Ectodermal cell (in vitro differentiated cells): ENCODE measurements at regions not wholly inside any gene's neighbourhood (a gene's known extent, or its start where the extent isn't known, plus 50 kb on each side); places are given as distances from the start of the nearest gene placed in this dataset.
"Not testable (repeated sequence)": the region's sequence is repeated elsewhere in the genome, so short reads cannot be mapped to it uniquely, and the experiment has no call there.

Source experiments
- H3K27ac ChIP-seq: 2 replicates; pipeline ENCODE4 v1.7.0; 2013; ENCODE audit warnings: mild to moderate bottlenecking, low read depth, low read length; ENCODE audit not compliant: insufficient read depth, poor library complexity, severe bottlenecking
- H3K27me3 ChIP-seq: 2 replicates; pipeline ENCODE4 v1.7.0; 2013; ENCODE audit warnings: mild to moderate bottlenecking, low read length; ENCODE audit not compliant: insufficient read depth, control insufficient read depth, poor library complexity, severe bottlenecking
- H3K36me3 ChIP-seq: one replicate; pipeline ENCODE4 v1.7.0; 2013; ENCODE audit warnings: low read length; ENCODE audit not compliant: control insufficient read depth, insufficient read depth
- H3K4me1 ChIP-seq: one replicate; pipeline ENCODE4 v1.7.0; 2013; ENCODE audit warnings: low read length; ENCODE audit not compliant: control insufficient read depth, insufficient read depth
- H3K4me3 ChIP-seq: 2 replicates; pipeline ENCODE4 v1.7.0; 2013; ENCODE audit warnings: low read depth, low read length, control low read depth; ENCODE audit not compliant: insufficient read depth
- H3K9me3 ChIP-seq: 2 replicates; pipeline ENCODE4 v1.7.0; 2013; ENCODE audit warnings: mild to moderate bottlenecking, low read length, moderate library complexity; ENCODE audit not compliant: control insufficient read depth
- WGBS, 2 experiments: methylation state at CpG; one replicate each; pipeline ENCODE4 v1.1.7; 2013; ENCODE audit warnings: missing lambda C conversion rate in 2 of 2; 5-methylcytosine and 5-hydroxymethylcytosine counted together

DNA sequence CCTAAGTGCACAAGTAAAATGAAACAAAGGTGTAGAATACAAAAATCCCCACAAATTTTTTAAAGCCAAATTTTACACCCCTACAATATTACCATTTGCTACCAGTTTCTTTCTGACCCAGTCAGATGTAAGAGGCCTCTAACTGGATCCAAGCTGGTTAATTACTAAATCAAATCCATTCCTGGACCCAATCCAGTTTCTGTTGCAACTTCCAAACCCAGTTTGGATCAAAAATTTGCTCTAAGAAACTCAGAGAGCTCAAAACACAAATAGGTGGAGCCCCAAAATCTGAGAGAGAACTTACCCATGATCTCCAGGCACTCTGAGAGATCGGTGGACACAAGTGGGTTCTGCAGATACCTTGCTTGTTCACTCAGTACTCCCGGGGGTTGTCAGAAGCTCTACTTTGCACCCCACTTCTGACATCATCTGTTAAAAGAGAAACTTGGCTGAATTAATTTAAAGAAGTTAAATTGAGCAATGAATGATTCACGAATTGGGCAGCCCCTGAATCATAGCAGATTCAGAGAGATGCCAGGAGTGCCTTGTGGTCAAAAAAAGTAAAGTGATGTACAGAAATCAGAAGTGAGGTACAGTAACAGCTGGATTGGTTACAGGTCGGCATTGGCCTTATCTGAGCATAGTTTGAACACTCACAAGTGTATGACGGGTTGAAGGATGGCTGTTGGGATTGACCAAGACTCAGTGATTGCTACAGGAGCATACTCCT, 448.0 kb downstream of the KCNT2 start:
- 90% methylated on average over 5 of the region's 5 CpGs for WGBS, 2 experiments
- Histone ChIP-seq H3K4me3 (no peak overlapping the region), H3K27me3 (no peaks in the 10 kb centered on the region), H3K36me3 (no peaks in the 10 kb centered on the region), H3K27ac (no peak overlapping the region), H3K9me3 (no peaks in the 10 kb centered on the region), H3K4me1 (no peaks in the 10 kb centered on the region)

DNA sequence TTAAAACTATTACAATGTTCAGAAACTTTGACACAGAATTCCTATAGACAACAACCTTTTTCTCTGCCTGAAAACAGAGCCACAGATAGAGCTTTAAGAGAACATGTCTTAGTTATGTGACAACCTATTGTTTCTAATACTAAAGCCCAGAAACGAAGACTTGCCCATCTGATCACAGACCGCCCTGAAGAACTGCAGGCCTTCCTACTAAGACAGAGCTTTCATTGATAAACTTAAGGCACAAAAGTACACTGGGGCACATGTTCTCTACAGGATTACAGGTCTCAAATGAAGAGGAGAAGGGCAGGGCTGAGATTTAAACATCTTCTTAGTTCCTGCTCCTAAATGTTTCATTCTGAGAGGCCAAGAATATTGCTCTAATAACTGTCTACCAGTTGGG, 452.7 kb downstream of the KCNT2 start:
- Histone ChIP-seq H3K4me1 (no peaks in the 10 kb centered on the region), H3K9me3 (no peaks in the 10 kb centered on the region), H3K27ac (no peak overlapping the region), H3K4me3 (no peak overlapping the region), H3K27me3 (no peaks in the 10 kb centered on the region), H3K36me3 (no peaks in the 10 kb centered on the region)
- 62 to 87% methylated on average over 2 of the region's 2 CpGs for WGBS, 2 experiments

DNA sequence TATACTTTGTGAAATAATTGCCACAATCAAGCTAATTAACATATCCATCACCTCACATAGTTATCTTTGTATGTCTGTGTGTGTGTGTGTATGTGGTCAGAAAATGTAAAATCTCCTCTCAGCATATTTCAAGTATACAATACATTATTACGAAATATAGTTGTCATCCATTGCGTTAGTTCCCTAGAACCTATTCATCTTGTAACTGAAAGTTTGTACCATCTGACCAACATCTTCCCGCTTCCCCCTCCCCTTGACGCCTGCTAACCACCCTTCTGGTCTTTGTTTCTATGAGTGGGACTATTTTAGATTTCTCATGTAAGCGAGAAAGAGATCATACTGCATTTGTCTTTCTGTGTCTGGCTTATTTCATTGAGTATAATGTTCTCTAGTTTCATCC, 455.3 kb downstream of the KCNT2 start:
- WGBS, 2 experiments = 91 to 92% methylated on average over 3 to 5 of the region's 5 CpGs

DNA sequence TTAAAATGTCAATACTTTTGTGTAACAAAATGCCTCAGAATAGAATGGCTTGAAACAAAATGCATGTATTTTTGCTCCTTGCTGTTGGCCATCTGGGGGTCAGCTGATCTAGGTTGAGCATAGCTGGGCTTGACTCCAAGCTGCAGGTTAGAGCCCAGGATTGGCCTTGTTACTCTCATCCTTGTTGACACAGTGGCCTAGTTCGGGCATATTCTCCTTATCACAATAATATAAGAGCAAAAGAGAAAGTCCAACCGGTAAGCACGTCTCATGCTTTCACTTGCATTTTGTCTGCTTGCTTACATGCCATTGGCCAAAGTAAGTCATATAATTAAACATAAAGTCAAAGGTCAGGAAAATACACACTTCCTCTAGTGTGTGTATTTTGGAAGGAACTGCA, 456.2 kb downstream of the KCNT2 start:
- Histone ChIP-seq H3K27me3 (no peaks in the 10 kb centered on the region), H3K27ac (no peak overlapping the region), H3K9me3 (no peaks in the 10 kb centered on the region), H3K4me3 (no peak overlapping the region), H3K4me1 (no peaks in the 10 kb centered on the region), H3K36me3 (no peaks in the 10 kb centered on the region)
- WGBS, 2 experiments = 89 to 94% methylated on average over 2 to 3 of the region's 3 CpGs

More for the DNA sequence above, 455.3 kb downstream of the KCNT2 start:
- Histone ChIP-seq H3K27ac (no peak overlapping the region), H3K27me3 (no peaks in the 10 kb centered on the region), H3K9me3 (no peaks in the 10 kb centered on the region), H3K4me3 (no peak overlapping the region), H3K36me3 (no peaks in the 10 kb centered on the region), H3K4me1 (no peaks in the 10 kb centered on the region)

DNA sequence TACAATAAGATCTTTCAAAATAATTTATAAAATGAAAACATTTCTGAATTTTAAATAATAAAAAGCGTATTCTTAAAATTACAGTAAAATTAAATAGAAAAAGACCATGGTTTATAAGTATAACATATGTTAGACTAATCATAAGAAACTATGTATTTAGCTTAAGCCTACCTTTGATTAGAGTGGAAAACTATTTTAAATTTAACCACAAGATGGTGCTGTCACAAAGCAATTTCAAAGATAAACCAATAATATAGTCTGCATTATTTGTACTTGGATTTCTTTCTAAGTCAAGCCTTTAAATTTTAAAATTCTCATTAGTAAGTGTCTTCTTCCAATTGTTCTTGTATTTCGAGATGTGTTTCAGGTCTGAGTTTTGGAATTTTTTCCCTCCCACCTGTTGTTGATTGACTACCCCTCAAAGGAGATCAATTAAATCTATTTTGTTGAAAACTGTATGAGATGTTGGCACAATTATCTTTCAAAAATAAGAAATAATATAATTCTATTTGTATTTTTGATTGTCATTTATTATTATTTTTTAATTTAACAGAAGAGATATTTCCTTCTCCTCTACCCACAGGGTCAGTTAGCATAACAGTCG, 459.8 kb downstream of the KCNT2 start:
- Histone ChIP-seq H3K36me3 (no peaks in the 10 kb centered on the region), H3K27me3 (no peaks in the 10 kb centered on the region), H3K9me3 (no peaks in the 10 kb centered on the region), H3K27ac (no peak overlapping the region), H3K4me3 (no peak overlapping the region), H3K4me1 (peaks cover 5% of the 10 kb centered on the region)
- WGBS, 2 experiments = 77 to 93% methylated on average over 1 to 2 of the region's 3 CpGs

DNA sequence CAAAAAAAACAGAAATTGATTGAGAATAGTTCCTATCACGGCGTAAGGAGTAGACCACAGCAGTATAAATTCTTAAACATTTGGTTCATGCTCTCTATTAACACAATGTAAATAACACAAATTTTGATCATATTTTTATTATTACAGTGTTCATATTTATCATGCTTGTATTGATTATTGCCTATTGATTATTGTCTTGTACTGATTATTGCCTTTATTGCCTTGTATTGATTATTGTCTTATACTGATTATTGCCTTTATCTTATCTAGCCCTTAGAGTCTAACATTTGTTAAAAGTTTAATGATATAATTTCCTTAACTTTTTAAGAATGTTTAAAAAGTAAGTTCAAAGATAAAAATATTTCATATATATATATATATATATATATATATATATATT, 460.7 kb downstream of the KCNT2 start:
- no peaks in the 10 kb centered on the region for H3K9me3 ChIP-seq
- no peak overlapping the region for H3K4me3 ChIP-seq
- H3K36me3 ChIP-seq = no peaks in the 10 kb centered on the region
- H3K4me1 ChIP-seq = peaks cover 11% of the 10 kb centered on the region
- 96% methylated on average over 2 of the region's 2 CpGs; no CpG with 5 or more reads in 1 of the 2 experiments for WGBS, 2 experiments
- H3K27me3 ChIP-seq = no peaks in the 10 kb centered on the region
- no peak overlapping the region for H3K27ac ChIP-seq

DNA sequence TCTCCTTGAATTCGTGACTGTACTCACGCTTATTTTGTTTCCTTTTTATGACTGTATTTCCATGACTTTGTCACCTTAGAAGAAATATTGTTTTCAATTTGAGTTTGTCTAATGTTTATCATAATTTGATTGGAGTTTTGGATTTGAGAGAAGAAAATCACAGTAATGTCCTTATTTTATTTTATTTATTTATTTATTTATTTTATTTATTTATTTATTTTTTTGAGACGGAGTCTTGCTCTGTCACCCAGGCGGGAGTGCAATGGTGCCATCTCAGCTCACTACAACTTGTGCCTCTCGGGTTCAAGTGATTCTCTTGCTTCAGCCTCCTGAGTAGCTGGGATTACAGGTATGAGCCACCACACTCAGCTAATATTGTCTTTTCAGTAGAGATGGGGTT, 463.1 kb downstream of the KCNT2 start:
- 83 to 93% methylated on average over 5 of the region's 5 CpGs for WGBS, 2 experiments
- not testable (repeated sequence) for H3K4me3 ChIP-seq, H3K9me3 ChIP-seq, H3K27ac ChIP-seq, H3K27me3 ChIP-seq, H3K36me3 ChIP-seq
- H3K4me1 ChIP-seq = peaks cover 26% of the 10 kb centered on the region

DNA sequence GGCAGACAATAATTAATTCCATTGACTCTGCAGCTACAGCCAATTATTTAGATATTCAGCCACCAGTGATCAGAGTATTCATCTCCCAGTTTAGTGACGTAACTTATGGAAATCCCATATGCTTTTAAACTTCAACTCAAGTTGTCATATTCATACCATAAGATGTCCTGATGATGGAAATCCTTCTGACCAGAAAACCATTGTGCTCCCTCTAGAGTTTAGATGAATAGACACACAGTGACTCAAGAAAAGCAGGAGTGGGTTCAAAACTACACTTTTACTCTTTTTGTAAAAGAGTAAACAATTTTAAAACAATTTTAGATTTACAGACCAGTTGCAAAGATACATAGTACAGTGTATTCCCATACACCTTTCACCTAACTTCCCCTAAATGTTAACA, 463.7 kb downstream of the KCNT2 start:
- Histone ChIP-seq H3K4me1 (peaks cover 26% of the 10 kb centered on the region), H3K27ac (no peak overlapping the region), H3K27me3 (no peaks in the 10 kb centered on the region), H3K4me3 (no peak overlapping the region), H3K9me3 (no peaks in the 10 kb centered on the region), H3K36me3 (no peaks in the 10 kb centered on the region)
- WGBS, 2 experiments = 92 to 95% methylated on average over 1 of the region's 1 CpG

DNA sequence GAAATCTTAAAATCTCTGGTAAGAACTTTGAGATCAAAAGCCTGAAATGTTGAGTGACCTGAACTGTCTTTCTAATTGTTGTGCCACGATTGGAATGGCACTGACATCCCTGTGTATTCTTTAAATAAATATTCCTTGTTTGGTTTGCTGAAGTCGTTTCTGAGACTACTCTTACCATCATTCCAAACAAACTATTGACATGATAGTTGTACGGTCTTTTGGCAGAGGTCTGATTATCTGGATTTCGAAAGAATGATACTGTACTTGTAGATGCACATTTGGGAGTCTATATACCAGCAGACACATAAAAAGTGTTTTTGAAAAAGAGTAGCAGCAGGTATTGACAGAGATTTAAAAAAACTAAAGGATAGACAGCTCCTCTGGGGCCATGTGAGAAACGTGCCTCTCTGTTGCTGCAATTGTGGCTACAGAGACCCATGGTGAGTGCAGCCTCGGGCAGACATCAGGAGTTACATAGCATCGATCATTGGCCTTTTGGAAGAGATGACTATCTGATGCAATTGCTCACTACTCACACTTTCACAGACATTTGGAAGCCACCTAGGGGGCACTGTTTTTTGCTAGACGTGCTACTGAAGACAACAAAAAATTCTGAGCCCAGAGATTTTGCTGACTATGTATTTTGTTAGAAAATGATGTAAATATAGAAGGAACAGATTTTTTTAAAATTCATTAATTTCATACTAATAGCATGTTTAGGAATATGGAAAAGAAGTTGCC, 464.5 kb downstream of the KCNT2 start:
- Histone ChIP-seq H3K27ac (no peak overlapping the region), H3K27me3 (no peaks in the 10 kb centered on the region), H3K9me3 (no peaks in the 10 kb centered on the region), H3K4me1 (peaks cover 26% of the 10 kb centered on the region), H3K36me3 (no peaks in the 10 kb centered on the region), H3K4me3 (no peak overlapping the region)
- 83 to 87% methylated on average over 6 to 8 of the region's 8 CpGs for WGBS, 2 experiments

DNA sequence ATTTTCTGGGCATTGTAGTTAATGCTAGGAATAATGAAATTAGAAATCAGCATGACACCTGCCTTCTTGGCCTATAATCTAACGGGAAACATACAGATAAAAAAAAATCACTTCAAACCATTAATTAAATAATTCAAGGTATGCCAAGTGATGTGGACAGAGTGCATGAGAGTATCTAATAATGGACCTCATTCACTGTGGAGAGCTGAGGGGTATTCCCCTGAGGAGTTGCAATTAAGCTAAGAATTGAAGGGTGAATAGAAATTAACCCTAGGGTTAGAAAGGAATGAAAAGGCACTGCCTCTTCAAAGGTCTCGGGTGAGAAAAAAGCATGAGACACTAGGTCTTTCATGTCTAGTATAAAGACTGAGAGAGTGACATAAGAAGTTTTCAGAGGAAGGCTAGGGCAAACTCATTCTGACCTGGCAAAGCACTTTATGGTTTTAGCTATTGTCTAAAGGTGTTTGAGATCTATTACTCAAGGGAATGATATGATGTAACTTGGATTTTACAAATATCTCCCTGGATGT, 466.1 kb downstream of the KCNT2 start:
- no peak overlapping the region for H3K4me3 ChIP-seq
- no peaks in the 10 kb centered on the region for H3K27me3 ChIP-seq
- H3K9me3 ChIP-seq = no peaks in the 10 kb centered on the region
- no peaks in the 10 kb centered on the region for H3K36me3 ChIP-seq
- H3K4me1 ChIP-seq = peaks cover 26% of the 10 kb centered on the region
- WGBS, 2 experiments = 4% methylated on average over 1 of the region's 2 CpGs
- peak overlapping the region; percentile 66 for H3K27ac ChIP-seq
